Right atrium auricular region (tissue), 2 donors: ENCODE measurements at regions not wholly inside any gene's neighbourhood (a gene's known extent, or its start where the extent isn't known, plus 50 kb on each side); places are given as distances from the start of the nearest gene placed in this dataset.
"Not testable (repeated sequence)": the region's sequence is repeated elsewhere in the genome, so short reads cannot be mapped to it uniquely, and the experiment has no call there.

Experiments
- DNase-seq: peaks from one replicate; pipeline ENCODE4 v3.0.0-alpha.2; 2019; ENCODE audit warnings: low spot score
- H3K27ac ChIP-seq, 2 donors: fragments of 200-600 bp; sonication (generic); 1 replicate in 1 of 2; 2 replicates in 1 of 2; pipeline ENCODE4 v1.5.1; 2016 to 2019
- H3K27me3 ChIP-seq, 2 donors: fragments of 200-600 bp; sonication (generic); one replicate each; pipeline versions ENCODE4 v1.5.1 to v1.6.0; 2017 to 2019
- H3K36me3 ChIP-seq: fragments of 200-600 bp; sonication (generic); one replicate; pipeline ENCODE4 v1.5.1; 2016
- H3K4me1 ChIP-seq, 2 donors: fragments of 200-600 bp; sonication (generic); one replicate each; pipeline versions ENCODE4 v1.5.1 to v1.6.0; 2017 to 2019
- H3K4me3 ChIP-seq, 2 donors: fragments of 200-600 bp; sonication (generic); 1 replicate in 1 of 2; 2 replicates in 1 of 2; pipeline ENCODE4 v1.5.1; 2017 to 2019; ENCODE audit warnings: mild to moderate bottlenecking in 1 of 2, moderate library complexity in 1 of 2
- H3K9me3 ChIP-seq, 2 donors: fragments of 200-600 bp; sonication (generic); one replicate each; pipeline ENCODE4 v1.5.1; 2019
- CTCF ChIP-seq, 2 donors: fragments of 200-600 bp; sonication (generic); IDR thresholded peaks; one replicate each; pipeline ENCODE4 v1.5.1; 2019; ENCODE audit warnings: antibody characterized with exemption in 2 of 2

GRCh38 chr2:38461470-38461869 lies 84.4 kb upstream of the ATL2 start:
- H3K27ac ChIP-seq: no peak overlapping the region
- no peak for TF ChIP-seq CTCF (IDR thresholded peaks at IDR 0.05)
- H3K4me1 ChIP-seq: no peaks in the 10 kb centered on the region
- no peaks in the 10 kb centered on the region for H3K9me3 ChIP-seq
- no peaks in the 10 kb centered on the region for H3K36me3 ChIP-seq
- no peaks in the 10 kb centered on the region for H3K27me3 ChIP-seq
- DNase-seq: no peak
- H3K4me3 ChIP-seq: no peak overlapping the region

- TF ChIP-seq CTCF (IDR thresholded peaks at IDR 0.05): no peak
- H3K27ac ChIP-seq: no peak overlapping the region
- H3K27me3 ChIP-seq: no peaks in the 10 kb centered on the region
- H3K4me3 ChIP-seq: no peak overlapping the region
- H3K4me1 ChIP-seq: no peaks in the 10 kb centered on the region
- H3K9me3 ChIP-seq: no peaks in the 10 kb centered on the region
- no peak for DNase-seq
- H3K36me3 ChIP-seq: no peaks in the 10 kb centered on the region
These were observed 83.2 kb upstream of the ATL2 start for GRCh38 chr2:38460313-38460712.

DNA sequence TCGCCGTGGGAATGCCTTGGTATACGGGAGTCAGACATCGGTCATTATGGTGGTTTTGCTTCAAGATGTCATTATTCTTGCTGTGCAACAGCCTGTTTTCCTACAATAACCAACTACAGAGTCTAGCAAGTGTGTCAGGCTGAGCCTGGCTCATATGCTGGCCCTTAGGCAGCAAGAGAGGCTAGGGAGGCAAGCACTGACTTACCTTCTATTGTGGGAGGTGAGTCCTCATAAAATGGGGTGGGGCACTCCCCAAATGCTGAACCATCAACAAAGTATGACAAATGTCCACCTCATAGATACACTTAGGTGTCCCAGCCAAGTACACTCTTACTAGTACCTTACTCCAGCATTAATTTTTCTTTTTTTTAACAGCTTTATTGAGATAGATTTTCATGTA lies 77.0 kb upstream of the ATL2 start:
- H3K36me3 ChIP-seq: no peaks in the 10 kb centered on the region
- no peaks in the 10 kb centered on the region for H3K27me3 ChIP-seq
- DNase-seq: no peak
- no peaks in the 10 kb centered on the region for H3K9me3 ChIP-seq
- no peak overlapping the region for H3K27ac ChIP-seq
- TF ChIP-seq CTCF (IDR thresholded peaks at IDR 0.05): no peak
- H3K4me1 ChIP-seq: no peaks in the 10 kb centered on the region
- no peak overlapping the region for H3K4me3 ChIP-seq

DNA sequence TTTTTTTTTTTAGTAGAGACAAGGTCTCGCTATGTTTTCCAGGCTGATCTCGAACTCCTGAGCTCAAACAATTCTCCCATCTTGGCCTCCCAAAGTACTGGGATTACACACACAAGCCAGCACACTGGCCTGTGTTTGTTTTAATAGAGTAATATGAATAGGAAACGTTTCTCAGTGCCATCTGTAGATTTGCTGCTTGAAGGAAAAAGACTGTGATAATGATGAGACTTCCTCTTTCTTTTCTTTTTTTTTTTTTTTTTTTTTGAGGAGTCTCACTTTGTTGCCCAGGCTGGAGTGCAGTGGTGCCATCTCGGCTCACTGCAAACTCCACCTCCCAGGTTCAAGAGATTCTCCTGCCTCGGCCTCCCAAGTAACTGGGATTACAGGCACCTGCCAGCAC lies 74.7 kb upstream of the ATL2 start:
- H3K36me3 ChIP-seq, H3K4me3 ChIP-seq, H3K27me3 ChIP-seq, H3K27ac ChIP-seq, H3K9me3 ChIP-seq, H3K4me1 ChIP-seq, DNase-seq: not testable (repeated sequence)

DNA sequence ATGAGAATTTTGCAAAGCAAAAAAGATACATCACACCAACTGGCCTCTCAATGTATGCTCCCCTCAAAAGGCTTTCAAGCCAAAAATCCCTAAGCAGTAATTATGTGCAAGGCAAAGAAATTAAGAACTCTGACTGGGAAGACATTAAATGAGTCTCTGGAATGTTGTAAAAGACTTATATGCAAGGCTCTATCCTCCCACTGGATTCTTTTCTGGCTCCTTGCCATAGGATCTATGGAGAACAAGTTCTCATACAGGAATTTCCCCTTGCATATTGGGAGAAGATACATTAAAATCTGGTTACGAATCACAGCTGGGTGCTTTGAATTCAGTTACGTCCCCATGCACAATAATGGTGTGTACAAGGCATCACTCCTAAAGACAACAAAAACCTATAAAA lies 73.4 kb upstream of the ATL2 start:
- Histone ChIP-seq H3K4me1 (no peaks in the 10 kb centered on the region), H3K36me3 (no peaks in the 10 kb centered on the region), H3K9me3 (no peaks in the 10 kb centered on the region), H3K4me3 (no peak overlapping the region), H3K27me3 (no peaks in the 10 kb centered on the region), H3K27ac (no peak overlapping the region)
- DNase-seq: no peak
- TF ChIP-seq CTCF (IDR thresholded peaks at IDR 0.05): no peak

- no peaks in the 10 kb centered on the region for H3K36me3 ChIP-seq
- TF ChIP-seq CTCF (IDR thresholded peaks at IDR 0.05): no peak
- no peak for DNase-seq
- H3K4me3 ChIP-seq: no peak overlapping the region
- no peak overlapping the region for H3K27ac ChIP-seq
- H3K27me3 ChIP-seq: no peaks in the 10 kb centered on the region
- no peaks in the 10 kb centered on the region for H3K4me1 ChIP-seq
- H3K9me3 ChIP-seq: no peaks in the 10 kb centered on the region
These were observed 71.8 kb upstream of the ATL2 start for GRCh38 chr2:38448692-38449410.
